Suppressor macrophage (primary cell): ENCODE measurements at regions not wholly inside any gene's neighbourhood (a gene's known extent, or its start where the extent isn't known, plus 50 kb on each side); places are given as distances from the start of the nearest gene placed in this dataset.

Experiments
- DNase-seq, 4 experiments: peaks; one replicate each; pipeline ENCODE4 v3.0.0-alpha.2; 2020 to 2022

- peak in 2 of 4 experiments; percentile 60 to 62 for DNase-seq
These were observed 194.6 kb downstream of the NRIP1 start for GRCh38 chr21:14869984-14870852.

- no peak for DNase-seq
These were observed 197.7 kb downstream of the NRIP1 start for GRCh38 chr21:14866859-14867765.

- DNase-seq, result peak; percentile 55 to 81 (median 72)
These were observed 200.4 kb downstream of the NRIP1 start for GRCh38 chr21:14864211-14865021.

GRCh38 chr21:14863745-14864210, 201.0 kb downstream of the NRIP1 start:
- DNase-seq, result peak; percentile 48 to 76 (median 59)

DNA sequence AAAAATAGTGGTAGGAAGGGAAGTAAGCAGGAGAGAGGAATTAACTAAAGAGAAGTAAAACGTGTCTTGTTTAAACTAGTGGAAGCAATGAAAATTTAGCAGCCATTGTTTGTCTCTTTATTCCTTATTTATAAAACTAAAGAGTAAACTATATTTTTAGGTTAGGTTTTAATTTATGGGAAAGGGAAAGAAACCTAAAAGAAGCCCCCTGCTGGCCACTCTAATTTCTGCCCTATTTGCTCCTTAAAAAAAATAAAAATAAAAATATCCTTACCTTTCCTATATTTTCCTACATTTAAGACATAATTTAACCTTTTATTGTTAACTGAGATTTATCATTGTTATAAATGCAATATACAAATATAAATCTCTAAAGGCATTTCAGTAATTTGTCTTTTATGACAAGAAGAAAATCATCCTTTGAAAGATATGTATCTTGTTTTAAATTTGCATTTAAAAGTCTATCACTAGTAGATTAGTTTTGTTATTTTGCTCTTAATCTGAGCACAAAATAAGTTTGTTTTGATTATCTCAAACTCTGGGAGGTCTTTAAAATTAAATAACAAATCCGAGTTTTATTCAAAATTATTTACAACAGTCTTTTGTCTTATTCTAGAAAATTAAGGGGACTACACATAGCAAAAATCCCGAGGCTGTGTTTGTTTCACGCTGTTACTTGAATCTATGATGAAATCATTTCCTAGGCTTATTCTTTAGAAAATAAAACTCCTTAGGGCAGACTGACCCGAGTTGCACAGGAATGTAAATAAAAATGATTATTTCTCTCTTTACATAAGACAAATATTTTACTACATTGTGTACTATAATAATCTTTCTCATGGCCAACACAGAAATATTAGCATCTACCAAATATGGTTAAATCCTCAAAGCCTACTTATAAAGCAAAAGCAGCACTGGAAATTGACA, 201.7 kb downstream of the NRIP1 start:
- peak in 2 of 4 experiments; percentile 8 to 35 for DNase-seq

DNA sequence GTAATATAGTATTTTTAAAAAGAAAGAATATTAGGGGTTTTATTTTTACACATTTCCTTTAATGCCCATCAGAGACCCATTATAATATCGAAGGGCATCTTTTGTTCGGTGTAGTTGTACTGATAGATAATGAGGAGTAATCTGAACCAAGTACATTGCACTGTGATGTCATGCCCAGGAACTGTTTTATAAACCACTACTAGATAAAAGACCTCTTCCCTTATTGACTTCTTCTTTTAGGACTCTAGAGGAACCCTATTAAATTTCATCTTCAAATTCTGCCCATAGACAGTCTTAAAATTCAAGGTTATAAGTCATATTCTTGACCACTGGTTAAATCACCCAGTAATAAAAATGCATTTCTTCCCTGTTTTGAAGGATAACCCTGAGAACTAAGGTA, 206.5 kb downstream of the NRIP1 start:
- peak in 3 of 4 experiments; percentile 22 to 59 (median 55) for DNase-seq

GRCh38 chr21:14857529-14857928, 207.3 kb downstream of the NRIP1 start:
- peak; percentile 27 to 65 (median 44) for DNase-seq

DNA sequence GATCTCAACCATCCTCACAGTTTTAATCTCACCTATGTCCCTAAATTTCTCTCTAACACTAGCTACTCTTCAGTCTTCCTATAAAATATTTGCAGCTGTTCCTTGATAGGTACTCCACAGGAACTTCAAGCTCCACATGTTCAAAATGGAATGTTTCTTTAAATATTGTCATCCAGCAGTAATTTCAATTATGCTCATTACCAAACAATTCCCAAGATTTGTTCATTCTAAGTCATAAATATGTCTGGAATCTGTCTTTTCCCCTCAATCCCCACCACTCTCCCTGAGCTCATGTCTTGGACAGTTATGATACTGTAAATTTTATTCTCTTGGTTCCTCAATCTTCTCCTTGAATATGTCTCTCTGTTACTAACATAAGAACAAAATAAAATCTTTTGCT, 214.4 kb downstream of the NRIP1 start:
- no peak for DNase-seq

DNA sequence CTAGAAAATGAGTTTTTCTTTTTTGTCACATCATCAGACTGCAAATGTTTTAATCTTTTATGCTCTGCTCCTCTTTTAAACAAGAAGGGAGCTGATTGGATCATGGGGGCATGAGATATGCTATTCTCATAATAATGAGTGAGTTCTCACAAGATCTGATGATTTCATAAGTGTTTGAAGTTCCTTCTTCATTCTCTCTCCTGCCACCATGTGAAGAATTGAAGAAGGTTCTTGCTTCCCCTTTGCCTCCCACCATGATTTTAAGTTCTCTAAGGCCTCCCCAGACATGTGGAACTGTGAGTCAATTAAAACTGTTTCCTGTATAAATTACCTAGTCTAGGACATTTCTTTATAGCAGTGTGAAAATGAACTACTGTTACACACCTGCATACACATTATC, 218.2 kb downstream of the NRIP1 start:
- peak; percentile 40 to 86 (median 66) for DNase-seq

GRCh38 chr21:14844001-14844400, 220.8 kb downstream of the NRIP1 start:
- DNase-seq, result no peak

DNA sequence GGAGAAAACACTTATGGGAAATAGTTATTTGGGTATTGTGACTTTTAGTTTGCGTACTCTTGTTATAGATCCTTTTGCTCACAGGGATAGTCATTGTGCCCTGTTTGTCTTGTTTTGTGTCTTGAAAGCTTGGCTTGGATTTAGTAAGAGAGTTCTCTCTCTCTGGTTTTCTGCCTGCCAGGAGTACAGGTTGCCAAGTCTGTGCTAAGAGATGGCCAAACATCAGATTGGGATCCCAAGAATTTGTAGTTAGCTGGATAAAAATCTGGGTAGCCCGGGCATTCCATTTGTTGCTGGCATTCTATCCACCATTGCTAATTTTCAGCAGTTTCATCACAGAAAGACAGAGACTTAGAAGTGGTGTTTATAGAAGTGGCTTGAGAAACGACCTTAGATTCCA, 222.2 kb downstream of the NRIP1 start:
- no peak for DNase-seq

GRCh38 chr21:14841511-14842472, 223.0 kb downstream of the NRIP1 start:
- DNase-seq, result no peak

DNA sequence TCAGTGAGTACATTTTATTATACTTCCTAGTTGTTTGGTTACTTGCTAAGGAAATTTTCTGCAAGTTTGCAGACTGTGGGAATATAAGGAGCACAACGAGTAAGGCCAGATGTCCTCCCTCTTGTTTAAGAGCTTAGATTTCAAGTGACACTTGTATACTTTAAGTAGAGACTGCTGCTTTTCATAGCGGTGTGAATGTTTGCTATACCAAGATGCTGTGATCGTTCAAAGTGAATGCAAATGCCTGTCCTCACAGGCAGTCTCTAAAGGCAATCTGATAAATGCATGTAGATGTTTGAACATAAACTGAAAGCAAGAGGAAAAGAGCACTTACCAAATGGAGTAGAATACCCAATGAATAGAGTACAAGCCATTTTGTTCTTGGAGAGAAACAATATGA, 226.4 kb downstream of the NRIP1 start:
- DNase-seq, result no peak

- no peak for DNase-seq
These were observed 227.8 kb downstream of the NRIP1 start for GRCh38 chr21:14836950-14837349.

DNA sequence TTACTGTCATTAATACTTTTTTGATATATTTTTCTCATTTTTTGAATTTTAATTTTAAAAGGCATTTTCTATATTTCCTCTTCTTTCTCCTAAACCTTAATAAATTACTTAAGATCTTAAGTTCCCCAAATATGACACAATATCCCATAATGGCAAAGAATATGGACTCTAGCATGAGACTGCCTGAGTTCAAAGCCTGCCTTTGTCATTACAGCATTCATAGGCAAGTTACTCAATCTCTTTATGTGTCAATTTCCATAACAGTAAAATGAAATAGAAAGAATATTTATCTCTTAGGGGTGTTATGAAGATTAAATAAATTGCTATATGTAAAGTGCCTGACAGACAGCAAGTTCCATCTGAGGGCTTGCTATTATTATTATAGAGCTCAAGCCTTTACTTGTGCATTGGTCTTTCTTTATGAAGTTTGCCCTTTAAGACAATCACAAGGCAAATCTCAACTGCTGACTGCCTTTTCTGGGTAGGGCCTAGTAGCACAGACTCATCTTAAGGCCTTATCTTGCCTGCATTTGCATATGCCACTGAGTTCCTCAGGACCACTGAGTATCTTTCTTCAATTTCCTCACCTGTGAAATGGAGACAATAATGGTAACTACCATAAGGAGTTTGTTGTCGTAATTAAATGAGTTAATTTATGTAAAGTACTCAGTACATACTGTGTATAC, 231.0 kb downstream of the NRIP1 start:
- DNase-seq, result peak; percentile 4 to 50 (median 24)

DNA sequence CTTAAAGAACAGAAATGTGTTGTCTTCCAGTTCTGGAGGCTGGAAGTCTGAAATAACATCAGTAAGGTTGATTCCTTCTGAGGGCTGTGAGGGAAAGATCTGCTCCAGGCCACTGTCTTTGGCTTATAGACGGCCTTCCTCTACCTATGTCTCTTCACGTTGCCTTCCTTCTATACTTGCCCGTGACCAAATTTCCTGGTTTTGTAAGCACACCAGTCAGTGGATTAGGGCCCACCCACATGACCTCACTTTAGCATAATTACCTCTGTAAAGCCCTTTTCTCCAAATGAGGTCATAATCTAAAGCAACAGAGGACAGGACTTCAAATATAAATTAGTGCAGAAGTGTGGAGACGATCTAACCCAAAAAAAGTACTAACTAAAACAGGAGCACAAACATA, 231.6 kb downstream of the NRIP1 start:
- peak in 3 of 4 experiments; percentile 3 to 15 (median 9) for DNase-seq

DNA sequence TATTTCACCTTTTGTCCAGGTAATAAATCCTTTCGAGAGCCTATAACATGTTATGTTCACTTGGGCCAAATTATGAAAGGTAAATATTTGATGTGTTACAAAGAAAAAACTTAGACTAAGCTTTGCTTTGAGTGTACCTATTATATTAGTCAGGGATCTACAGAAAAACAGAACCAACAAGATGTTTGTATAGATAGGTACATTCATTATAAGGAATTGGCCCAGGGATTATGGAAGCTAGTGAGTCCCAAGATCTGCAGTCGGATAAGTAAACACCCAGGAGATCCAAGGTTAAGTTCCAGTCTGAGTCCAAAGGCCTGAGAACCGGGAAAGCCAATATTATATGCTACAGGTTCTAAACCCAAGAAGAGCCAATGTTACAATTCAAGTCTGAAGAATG, 234.5 kb downstream of the NRIP1 start:
- DNase-seq, result no peak

GRCh38 chr21:14829685-14830084, 235.1 kb downstream of the NRIP1 start:
- DNase-seq, result no peak

GRCh38 chr21:14827468-14827867, 237.3 kb downstream of the NRIP1 start:
- no peak for DNase-seq
